ENCODE measurements at regions not wholly inside any gene's neighbourhood (a gene's known extent, or its start where the extent isn't known, plus 50 kb on each side); places are given as distances from the start of the nearest gene placed in this dataset.

- TF ChIP-seq CTCF (conservative IDR thresholded peaks at IDR 0.05; ENCODE audit: low read depth, low read length) = no peak
- TF ChIP-seq EZH2phosphoT487 (IDR thresholded peaks at IDR 0.05; ENCODE audit: borderline replicate concordance, low read length) = no peak
- no peak for TF ChIP-seq EZH2 (IDR thresholded peaks at IDR 0.05; ENCODE audit: low read length, unreplicated experiment)
Measured at GRCh38 chr9:107940616-107941595, 451.3 kb upstream of the KLF4 start.
